Keratinocyte (primary cell): ENCODE measurements at regions not wholly inside any gene's neighbourhood (a gene's known extent, or its start where the extent isn't known, plus 50 kb on each side); places are given as distances from the start of the nearest gene placed in this dataset.

Experiments
- CTCF ChIP-seq, 3 experiments: IDR thresholded peaks in 1 of 3; conservative IDR thresholded peaks in 1 of 3; optimal IDR thresholded peaks in 1 of 3; 2 replicates in 2 of 3; 3 replicates in 1 of 3; pipeline versions ENCODE3 to v1.5.1; 2011; ENCODE audit warnings: low read length in 3 of 3, mild to moderate bottlenecking in 3 of 3, moderate library complexity in 2 of 3, control low read depth in 1 of 3, inconsistent platforms in 1 of 3; ENCODE audit not compliant: insufficient read depth in 2 of 3; ENCODE audit errors: extremely low read depth in 1 of 3
- EZH2 ChIP-seq: IDR thresholded peaks from one replicate; pipeline ENCODE4 v1.6.1; 2012; ENCODE audit warnings: inconsistent platforms, mild to moderate bottlenecking, low read length, moderate library complexity

- TF ChIP-seq CTCF (optimal IDR thresholded peaks at IDR 0.05 in 1 of 3, IDR thresholded peaks at IDR 0.05 in 1 of 3, conservative IDR thresholded peaks at IDR 0.05 in 1 of 3; ENCODE audit: extremely low read depth in 1 of 3, insufficient read depth in 2 of 3, low read length in 3 of 3) (no peak), EZH2 (no peak)
These were observed 405.7 kb downstream of the HDGFL1 start for GRCh38 chr6:22975079-22975478.
